ENCODE measurements at regions not wholly inside any gene's neighbourhood (a gene's known extent, or its start where the extent isn't known, plus 50 kb on each side); places are given as distances from the start of the nearest gene placed in this dataset.

- no peaks in the 10 kb centered on the region for H3K36me3 ChIP-seq
- H3K4me3 ChIP-seq: no peak overlapping the region
- DNase-seq (ENCODE audit: low spot score in 2 of 2): no peak
- no peaks in the 10 kb centered on the region for H3K27me3 ChIP-seq
- intact Hi-C loops (cut with DNase I): no loop called here
- H3K9me3 ChIP-seq: no peaks in the 10 kb centered on the region
- H3K27ac ChIP-seq: no peak overlapping the region
- no peaks in the 10 kb centered on the region for H3K4me1 ChIP-seq
- TF ChIP-seq, protein P1, sequence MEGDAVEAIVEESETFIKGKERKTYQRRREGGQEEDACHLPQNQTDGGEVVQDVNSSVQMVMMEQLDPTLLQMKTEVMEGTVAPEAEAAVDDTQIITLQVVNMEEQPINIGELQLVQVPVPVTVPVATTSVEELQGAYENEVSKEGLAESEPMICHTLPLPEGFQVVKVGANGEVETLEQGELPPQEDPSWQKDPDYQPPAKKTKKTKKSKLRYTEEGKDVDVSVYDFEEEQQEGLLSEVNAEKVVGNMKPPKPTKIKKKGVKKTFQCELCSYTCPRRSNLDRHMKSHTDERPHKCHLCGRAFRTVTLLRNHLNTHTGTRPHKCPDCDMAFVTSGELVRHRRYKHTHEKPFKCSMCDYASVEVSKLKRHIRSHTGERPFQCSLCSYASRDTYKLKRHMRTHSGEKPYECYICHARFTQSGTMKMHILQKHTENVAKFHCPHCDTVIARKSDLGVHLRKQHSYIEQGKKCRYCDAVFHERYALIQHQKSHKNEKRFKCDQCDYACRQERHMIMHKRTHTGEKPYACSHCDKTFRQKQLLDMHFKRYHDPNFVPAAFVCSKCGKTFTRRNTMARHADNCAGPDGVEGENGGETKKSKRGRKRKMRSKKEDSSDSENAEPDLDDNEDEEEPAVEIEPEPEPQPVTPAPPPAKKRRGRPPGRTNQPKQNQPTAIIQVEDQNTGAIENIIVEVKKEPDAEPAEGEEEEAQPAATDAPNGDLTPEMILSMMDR (IDR thresholded peaks at IDR 0.05): no peak
Measured at GRCh38 chr20:48478806-48479585, 348.8 kb downstream of the PREX1 start.

DNA sequence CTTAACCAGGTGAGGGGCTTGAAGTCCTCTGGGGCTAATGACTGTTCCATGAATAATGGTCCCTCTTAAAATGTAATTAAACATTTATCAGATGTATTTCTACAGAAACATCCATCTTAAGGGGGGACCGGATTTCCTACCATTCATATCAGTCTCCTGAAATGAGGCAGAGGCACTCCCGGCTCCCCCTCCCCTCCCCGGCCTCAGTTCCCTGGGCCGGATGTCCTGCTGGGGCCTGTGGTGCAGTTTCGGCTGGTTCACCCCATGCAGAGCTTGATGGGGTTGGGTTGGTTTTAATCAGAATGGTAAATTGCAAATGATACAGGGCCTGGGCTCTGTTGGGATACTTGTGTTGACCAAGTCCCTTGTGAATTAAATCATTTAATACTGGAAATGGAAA, 349.4 kb downstream of the PREX1 start:
- Histone ChIP-seq H3K4me3 (no peak overlapping the region), H3K36me3 (no peaks in the 10 kb centered on the region), H3K27me3 (no peaks in the 10 kb centered on the region), H3K4me1 (no peaks in the 10 kb centered on the region), H3K27ac (no peak overlapping the region), H3K9me3 (no peaks in the 10 kb centered on the region)
- intact Hi-C loops (cut with DNase I): no loop called here
- no peak for DNase-seq (ENCODE audit: low spot score in 2 of 2)
- TF ChIP-seq, protein P1 (IDR thresholded peaks at IDR 0.05): no peak

- Histone ChIP-seq H3K36me3 (no peaks in the 10 kb centered on the region), H3K9me3 (no peaks in the 10 kb centered on the region), H3K27ac (no peak overlapping the region), H3K4me3 (no peak overlapping the region), H3K4me1 (no peaks in the 10 kb centered on the region), H3K27me3 (no peaks in the 10 kb centered on the region)
- TF ChIP-seq, protein P1 (IDR thresholded peaks at IDR 0.05): no peak
- intact Hi-C loops (cut with DNase I): no loop called here
- DNase-seq (ENCODE audit: low spot score in 2 of 2): no peak
Measured at GRCh38 chr20:48476854-48477253, 350.9 kb downstream of the PREX1 start.

GRCh38 chr20:48474022-48474421, 353.8 kb downstream of the PREX1 start:
- Histone ChIP-seq H3K9me3 (no peaks in the 10 kb centered on the region), H3K36me3 (no peaks in the 10 kb centered on the region), H3K4me3 (no peak overlapping the region), H3K27ac (no peak overlapping the region), H3K27me3 (no peaks in the 10 kb centered on the region), H3K4me1 (no peaks in the 10 kb centered on the region)
- no peak for DNase-seq (ENCODE audit: low spot score in 2 of 2)
- intact Hi-C loops (cut with DNase I): no loop called here
- TF ChIP-seq, protein P1 (IDR thresholded peaks at IDR 0.05): no peak

GRCh38 chr20:48471759-48472408, 355.9 kb downstream of the PREX1 start:
- no peak overlapping the region for H3K27ac ChIP-seq
- no peak overlapping the region for H3K4me3 ChIP-seq
- H3K9me3 ChIP-seq: no peaks in the 10 kb centered on the region
- no peaks in the 10 kb centered on the region for H3K4me1 ChIP-seq
- H3K36me3 ChIP-seq: no peaks in the 10 kb centered on the region
- intact Hi-C loops (cut with DNase I): no loop called here
- H3K27me3 ChIP-seq: no peaks in the 10 kb centered on the region
- DNase-seq (ENCODE audit: low spot score in 2 of 2): no peak
- TF ChIP-seq, protein P1 (IDR thresholded peaks at IDR 0.05): no peak

Data from ascending aorta (tissue), 2 donors.